Activated naive CD8-positive, alpha-beta T cell (primary cell): ENCODE measurements at regions not wholly inside any gene's neighbourhood (a gene's known extent, or its start where the extent isn't known, plus 50 kb on each side); places are given as distances from the start of the nearest gene placed in this dataset.
"Not testable (repeated sequence)": the region's sequence is repeated elsewhere in the genome, so short reads cannot be mapped to it uniquely, and the experiment has no call there.

ENCODE experiments used
- H3K27ac Mint-ChIP-seq: one replicate; pipeline ENCODE4 v1.8.0; 2021; ENCODE audit warnings: mixed read lengths
- H3K27me3 Mint-ChIP-seq: one replicate; pipeline ENCODE4 v1.8.0; 2021; ENCODE audit warnings: mixed read lengths
- H3K36me3 Mint-ChIP-seq: one replicate; pipeline ENCODE4 v1.8.0; 2021; ENCODE audit warnings: mixed read lengths
- H3K4me1 Mint-ChIP-seq: one replicate; pipeline ENCODE4 v1.8.0; 2021; ENCODE audit warnings: low read depth, mixed read lengths
- H3K4me3 Mint-ChIP-seq: one replicate; pipeline ENCODE4 v1.8.0; 2021; ENCODE audit warnings: mild to moderate bottlenecking, mixed read lengths
- H3K9me3 Mint-ChIP-seq: one replicate; pipeline ENCODE4 v1.8.0; 2021; ENCODE audit warnings: low read depth, mixed read lengths

DNA sequence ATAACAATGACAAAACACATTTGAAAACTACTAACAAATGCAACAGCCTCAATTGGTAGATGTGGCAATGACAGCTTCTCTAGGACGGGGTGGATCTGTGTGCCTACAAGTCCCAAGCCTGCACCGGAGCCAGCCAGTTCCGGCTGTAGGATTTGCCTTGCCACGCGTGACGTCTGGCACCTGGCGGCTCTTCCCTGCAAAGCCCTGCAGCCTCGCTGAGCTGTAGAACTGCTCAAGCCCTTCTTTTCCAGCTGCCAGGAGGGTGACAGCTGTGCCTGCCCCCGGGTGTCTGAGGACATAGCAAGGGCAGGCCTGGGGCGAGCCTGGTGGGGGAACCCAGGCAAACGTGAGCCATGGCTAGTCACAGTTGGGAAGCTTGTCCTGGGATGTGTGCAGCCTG lies 4388.0 kb upstream of the TPTE start:
- H3K4me1 Mint-ChIP-seq, H3K27me3 Mint-ChIP-seq, H3K4me3 Mint-ChIP-seq, H3K27ac Mint-ChIP-seq, H3K36me3 Mint-ChIP-seq, H3K9me3 Mint-ChIP-seq: not testable (repeated sequence)

DNA sequence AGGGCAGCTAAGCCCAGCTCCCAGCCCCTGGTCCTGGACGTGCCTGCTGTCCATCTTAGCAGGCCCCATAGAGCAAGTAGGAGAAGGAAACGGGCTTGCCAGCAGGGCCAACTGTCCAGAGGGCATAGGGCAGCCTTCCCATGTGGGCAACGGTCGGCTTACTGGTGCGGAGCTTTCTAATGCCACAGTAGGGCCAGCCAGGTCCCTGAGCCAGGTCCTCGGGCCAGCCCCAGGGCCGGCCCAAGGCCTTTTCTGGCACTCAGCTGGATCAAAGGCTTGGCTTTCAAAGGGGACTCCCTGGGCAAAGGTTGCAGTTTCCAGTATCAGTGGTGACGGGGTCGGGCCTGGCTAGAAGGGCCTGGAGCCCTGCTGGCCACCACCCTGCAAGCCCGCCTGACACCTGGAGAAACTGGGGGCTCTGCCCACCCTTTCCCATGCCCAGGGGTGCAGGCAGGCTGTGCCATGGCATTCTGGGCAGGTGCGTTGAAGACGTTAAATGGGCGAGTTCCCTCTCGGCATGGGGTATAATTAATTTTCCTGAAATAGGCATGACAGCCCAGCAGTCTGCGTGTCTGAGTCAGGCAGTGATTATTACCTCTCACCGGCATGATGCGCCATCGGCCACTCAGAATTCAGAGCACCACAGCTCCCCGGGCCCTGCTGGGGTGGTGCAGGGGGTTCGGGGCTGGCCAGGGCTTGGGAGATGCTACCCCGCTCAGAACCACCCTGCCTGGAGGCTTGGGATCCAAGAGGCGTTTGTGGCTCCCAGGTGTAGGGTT lies 4387.3 kb upstream of the TPTE start:
- H3K36me3 Mint-ChIP-seq, H3K27me3 Mint-ChIP-seq, H3K9me3 Mint-ChIP-seq, H3K27ac Mint-ChIP-seq, H3K4me1 Mint-ChIP-seq, H3K4me3 Mint-ChIP-seq: not testable (repeated sequence)

GRCh38 chr21:6136732-6137131 lies 4384.7 kb upstream of the TPTE start:
- H3K27me3 Mint-ChIP-seq, H3K9me3 Mint-ChIP-seq, H3K4me3 Mint-ChIP-seq, H3K27ac Mint-ChIP-seq, H3K4me1 Mint-ChIP-seq, H3K36me3 Mint-ChIP-seq: not testable (repeated sequence)

DNA sequence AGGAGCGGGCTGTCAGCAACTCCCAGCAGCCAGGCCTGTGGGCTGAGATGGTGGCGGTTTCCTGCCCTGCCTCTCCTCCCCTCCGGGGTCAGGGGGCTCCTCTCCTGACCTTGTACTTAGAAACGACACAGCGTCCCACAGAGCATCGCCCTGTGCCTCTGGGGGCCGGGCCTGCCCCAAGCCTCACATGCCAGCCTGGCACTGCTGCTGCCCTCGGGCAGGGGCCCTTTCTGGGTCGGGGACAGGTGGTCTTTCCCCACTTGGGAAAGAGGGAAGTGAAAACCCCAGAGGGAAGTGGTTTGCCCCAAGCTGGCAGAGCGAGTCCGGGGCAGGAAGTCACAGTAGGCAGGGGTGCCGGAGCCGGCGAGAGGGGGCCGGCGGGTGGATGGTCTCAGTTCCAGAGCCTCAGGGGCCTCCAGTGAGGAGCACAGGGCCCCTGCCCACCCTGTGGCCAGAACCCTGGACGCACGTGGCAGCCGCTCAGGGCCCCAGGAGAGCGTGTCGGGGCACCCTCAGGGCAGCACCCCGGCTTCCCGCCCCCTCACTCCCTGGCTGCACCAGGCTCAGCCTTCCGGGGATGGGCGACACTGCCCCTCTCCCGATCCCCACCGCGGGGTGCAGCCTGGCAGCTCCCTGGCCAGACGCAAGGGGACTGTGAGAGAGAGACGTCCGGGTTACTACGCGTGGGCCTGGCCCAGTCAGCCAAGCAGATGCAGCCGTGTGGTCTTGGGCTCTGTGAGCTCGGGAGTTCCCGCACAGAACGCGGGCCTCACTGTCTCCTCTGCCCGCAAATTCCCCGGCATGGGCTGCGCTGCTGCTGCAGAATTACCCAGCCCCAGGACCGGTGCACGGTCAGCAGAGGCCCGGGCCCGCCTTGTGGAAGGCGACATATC lies 4382.9 kb upstream of the TPTE start:
- not testable (repeated sequence) for H3K9me3 Mint-ChIP-seq, H3K27me3 Mint-ChIP-seq, H3K36me3 Mint-ChIP-seq, H3K27ac Mint-ChIP-seq, H3K4me1 Mint-ChIP-seq, H3K4me3 Mint-ChIP-seq

GRCh38 chr21:6139331-6139730 lies 4382.1 kb upstream of the TPTE start:
- not testable (repeated sequence) for H3K9me3 Mint-ChIP-seq, H3K36me3 Mint-ChIP-seq, H3K4me1 Mint-ChIP-seq, H3K27me3 Mint-ChIP-seq, H3K27ac Mint-ChIP-seq, H3K4me3 Mint-ChIP-seq

- not testable (repeated sequence) for H3K36me3 Mint-ChIP-seq
These were observed 4381.5 kb upstream of the TPTE start for GRCh38 chr21:6139862-6140261.

GRCh38 chr21:6140467-6141137 lies 4380.8 kb upstream of the TPTE start:
- H3K27me3 Mint-ChIP-seq, H3K27ac Mint-ChIP-seq, H3K36me3 Mint-ChIP-seq, H3K4me3 Mint-ChIP-seq, H3K4me1 Mint-ChIP-seq, H3K9me3 Mint-ChIP-seq: not testable (repeated sequence)

More at GRCh38 chr21:6139862-6140261, 4381.5 kb upstream of the TPTE start:
- H3K27me3 Mint-ChIP-seq, H3K27ac Mint-ChIP-seq, H3K4me1 Mint-ChIP-seq, H3K4me3 Mint-ChIP-seq, H3K9me3 Mint-ChIP-seq: not testable (repeated sequence)

GRCh38 chr21:6141138-6141474 lies 4380.3 kb upstream of the TPTE start:
- not testable (repeated sequence) for H3K4me3 Mint-ChIP-seq, H3K36me3 Mint-ChIP-seq, H3K27ac Mint-ChIP-seq, H3K27me3 Mint-ChIP-seq, H3K9me3 Mint-ChIP-seq, H3K4me1 Mint-ChIP-seq

DNA sequence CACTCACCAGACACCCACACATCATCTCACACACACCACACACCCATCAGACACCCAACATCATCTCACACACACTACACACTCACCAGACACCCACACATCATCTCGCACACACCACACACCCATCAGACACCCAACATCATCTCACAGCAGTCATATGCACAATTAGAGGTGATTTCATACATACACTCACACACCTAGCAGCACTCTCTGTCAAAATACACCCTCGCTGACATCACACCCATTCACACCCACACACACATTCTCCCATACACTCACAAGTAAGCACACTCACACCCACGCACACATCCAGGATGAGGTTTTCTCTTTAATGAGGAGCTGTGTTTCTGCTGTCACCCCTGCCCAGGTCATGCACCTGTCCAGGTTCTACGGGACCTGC lies 4368.2 kb upstream of the TPTE start:
- not testable (repeated sequence) for H3K27ac Mint-ChIP-seq, H3K4me1 Mint-ChIP-seq, H3K9me3 Mint-ChIP-seq, H3K36me3 Mint-ChIP-seq, H3K27me3 Mint-ChIP-seq, H3K4me3 Mint-ChIP-seq

- H3K36me3 Mint-ChIP-seq = not testable (repeated sequence)
These were observed 4366.7 kb upstream of the TPTE start for GRCh38 chr21:6154524-6155320.

GRCh38 chr21:6156712-6157389 lies 4364.5 kb upstream of the TPTE start:
- H3K9me3 Mint-ChIP-seq, H3K36me3 Mint-ChIP-seq, H3K4me1 Mint-ChIP-seq, H3K27ac Mint-ChIP-seq, H3K27me3 Mint-ChIP-seq, H3K4me3 Mint-ChIP-seq: not testable (repeated sequence)

More at GRCh38 chr21:6154524-6155320, 4366.7 kb upstream of the TPTE start:
- not testable (repeated sequence) for H3K4me1 Mint-ChIP-seq, H3K27ac Mint-ChIP-seq, H3K9me3 Mint-ChIP-seq, H3K27me3 Mint-ChIP-seq, H3K4me3 Mint-ChIP-seq

DNA sequence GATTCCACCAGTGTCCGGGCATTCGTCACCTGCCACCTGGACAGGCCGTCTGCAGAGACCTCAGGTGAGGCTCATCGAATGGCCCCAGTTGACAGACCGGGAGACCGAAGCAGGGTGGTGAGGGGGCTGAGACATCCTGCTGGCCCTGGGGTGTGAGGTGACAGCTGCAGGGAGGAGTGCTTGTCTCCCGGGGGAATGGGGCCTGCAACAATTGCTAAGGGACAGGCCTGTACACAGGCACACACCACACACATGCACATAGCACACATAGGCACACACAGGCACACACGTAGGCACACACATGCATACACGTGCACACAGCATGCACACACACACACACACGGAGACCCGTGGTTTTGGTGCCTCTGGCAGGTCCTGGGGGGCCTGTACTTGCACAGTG lies 4363.9 kb upstream of the TPTE start:
- not testable (repeated sequence) for H3K27me3 Mint-ChIP-seq, H3K36me3 Mint-ChIP-seq, H3K27ac Mint-ChIP-seq, H3K4me3 Mint-ChIP-seq, H3K4me1 Mint-ChIP-seq, H3K9me3 Mint-ChIP-seq

DNA sequence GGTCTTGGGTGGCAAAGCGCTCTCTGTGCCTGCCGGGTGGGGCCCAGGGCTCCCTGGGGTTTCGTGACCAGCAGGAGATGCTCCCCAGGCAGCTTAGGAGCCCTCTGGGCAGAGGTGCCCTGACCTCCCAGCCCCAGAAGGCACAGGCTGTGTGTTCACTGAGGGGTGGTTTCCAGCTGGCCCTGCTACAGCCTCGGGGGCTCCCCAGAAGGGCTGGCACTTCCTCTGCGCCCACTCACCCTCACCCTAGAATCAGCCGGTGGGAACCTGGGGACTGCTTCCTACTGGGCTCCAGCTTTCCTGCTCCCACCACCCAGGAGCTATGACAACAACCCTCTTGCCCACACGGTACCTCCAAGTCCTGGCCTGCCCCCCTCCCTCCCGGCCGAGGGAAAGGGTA lies 4363.2 kb upstream of the TPTE start:
- not testable (repeated sequence) for H3K36me3 Mint-ChIP-seq

More for the DNA sequence above, 4363.2 kb upstream of the TPTE start:
- not testable (repeated sequence) for H3K27ac Mint-ChIP-seq, H3K27me3 Mint-ChIP-seq, H3K9me3 Mint-ChIP-seq, H3K4me3 Mint-ChIP-seq, H3K4me1 Mint-ChIP-seq
